ENCODE measurements at regions not wholly inside any gene's neighbourhood (a gene's known extent, or its start where the extent isn't known, plus 50 kb on each side); places are given as distances from the start of the nearest gene placed in this dataset.

GRCh38 chr3:106882297-106882696 lies 494.9 kb upstream of the CCDC54 start:
- TF ChIP-seq CTCF (IDR thresholded peaks at IDR 0.05; ENCODE audit: low read depth, low read length), result no peak

GRCh38 chr3:106906074-106906473 lies 471.2 kb upstream of the CCDC54 start:
- no peak for TF ChIP-seq CTCF (IDR thresholded peaks at IDR 0.05; ENCODE audit: low read depth, low read length)

More at GRCh38 chr3:106882297-106882696, 494.9 kb upstream of the CCDC54 start:
- DNase-seq (ENCODE audit: extremely low read depth, low read depth), result no peak

GRCh38 chr3:106908181-106908938 lies 468.9 kb upstream of the CCDC54 start:
- no peak for DNase-seq (ENCODE audit: extremely low read depth, low read depth)
- no peak for TF ChIP-seq CTCF (IDR thresholded peaks at IDR 0.05; ENCODE audit: low read depth, low read length)

More at GRCh38 chr3:106906074-106906473, 471.2 kb upstream of the CCDC54 start:
- DNase-seq (ENCODE audit: extremely low read depth, low read depth), result no peak

GRCh38 chr3:106913111-106913698 lies 464.0 kb upstream of the CCDC54 start:
- no peak for DNase-seq (ENCODE audit: extremely low read depth, low read depth)
- TF ChIP-seq CTCF (IDR thresholded peaks at IDR 0.05; ENCODE audit: low read depth, low read length), result no peak

GRCh38 chr3:106913966-106914365 lies 463.3 kb upstream of the CCDC54 start:
- TF ChIP-seq CTCF (IDR thresholded peaks at IDR 0.05; ENCODE audit: low read depth, low read length), result no peak
- no peak for DNase-seq (ENCODE audit: extremely low read depth, low read depth)

GRCh38 chr3:106920609-106921008 lies 456.6 kb upstream of the CCDC54 start:
- TF ChIP-seq CTCF (IDR thresholded peaks at IDR 0.05; ENCODE audit: low read depth, low read length), result no peak
- no peak for DNase-seq (ENCODE audit: extremely low read depth, low read depth)

GRCh38 chr3:106929081-106929480 lies 448.2 kb upstream of the CCDC54 start:
- TF ChIP-seq CTCF (IDR thresholded peaks at IDR 0.05; ENCODE audit: low read depth, low read length), result no peak
- DNase-seq (ENCODE audit: extremely low read depth, low read depth), result no peak
